ENCODE measurements at regions not wholly inside any gene's neighbourhood (a gene's known extent, or its start where the extent isn't known, plus 50 kb on each side); places are given as distances from the start of the nearest gene placed in this dataset.
"Not testable (repeated sequence)": the region's sequence is repeated elsewhere in the genome, so short reads cannot be mapped to it uniquely, and the experiment has no call there.

DNA sequence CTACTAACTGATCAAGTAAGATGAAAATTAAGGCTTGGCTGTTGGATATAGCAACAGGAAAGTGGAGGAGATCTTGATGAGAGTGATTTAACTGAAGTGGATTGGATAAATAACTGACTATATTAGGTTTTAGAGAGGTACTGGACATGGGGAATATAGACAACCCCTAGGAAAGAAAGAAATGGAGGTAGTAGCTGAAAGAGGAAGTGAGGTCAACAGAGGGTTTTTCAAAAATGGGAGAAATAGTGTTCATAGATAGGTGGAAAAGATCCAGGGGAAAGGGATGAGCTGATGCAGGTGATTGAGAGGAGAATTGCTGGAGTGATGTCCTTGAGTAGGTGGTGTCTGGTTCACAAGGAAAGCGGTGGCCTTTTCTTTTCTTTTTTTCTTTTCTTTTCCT lies 69.9 kb upstream of the PSME4 start:
- H3K4me3 ChIP-seq (ENCODE audit: low read length in 2 of 2): no peak overlapping the region
- ChIA-PET CTCF (ENCODE audit: partially characterized antibody) (interaction anchor here (1.1 kb wide), 1 partner anchor 67 kb away, joined by 3 read pairs; no protein-coding TSS in a partner anchor), POLR2A (ENCODE audit: partially characterized antibody) (no interaction called here)
- H3K4me3 Mint-ChIP-seq: no peak overlapping the region
- H3K36me3 ChIP-seq (ENCODE audit: insufficient read depth, low read length): no peaks in the 10 kb centered on the region
- intact Hi-C loops (cut with micrococcal nuclease): no loop called here
- no peaks in the 10 kb centered on the region for H3K9me3 ChIP-seq (ENCODE audit: control insufficient read depth in 1 of 2, low read length in 2 of 2)
- H3K36me3 Mint-ChIP-seq: peaks cover 0 to 23% of the 10 kb centered on the region in 2 donors
- H3K4me1 Mint-ChIP-seq: peaks cover 0 to 5% (median 0%) of the 10 kb centered on the region in 4 donors
- H3K27me3 Mint-ChIP-seq: no peaks in the 10 kb centered on the region
- H3K27ac Mint-ChIP-seq: no peak overlapping the region
- no peak overlapping the region for H3K27ac ChIP-seq (ENCODE audit: low read depth, low read length)
- no peak for DNase-seq
- peaks cover 0 to 8% (median 4%) of the 10 kb centered on the region in 8 donors for H3K9me3 Mint-ChIP-seq
- H3K4me1 ChIP-seq (ENCODE audit: insufficient read depth, low read length): peaks cover 12% of the 10 kb centered on the region
- no peaks in the 10 kb centered on the region for H3K27me3 ChIP-seq (ENCODE audit: insufficient read depth, low read length)

DNA sequence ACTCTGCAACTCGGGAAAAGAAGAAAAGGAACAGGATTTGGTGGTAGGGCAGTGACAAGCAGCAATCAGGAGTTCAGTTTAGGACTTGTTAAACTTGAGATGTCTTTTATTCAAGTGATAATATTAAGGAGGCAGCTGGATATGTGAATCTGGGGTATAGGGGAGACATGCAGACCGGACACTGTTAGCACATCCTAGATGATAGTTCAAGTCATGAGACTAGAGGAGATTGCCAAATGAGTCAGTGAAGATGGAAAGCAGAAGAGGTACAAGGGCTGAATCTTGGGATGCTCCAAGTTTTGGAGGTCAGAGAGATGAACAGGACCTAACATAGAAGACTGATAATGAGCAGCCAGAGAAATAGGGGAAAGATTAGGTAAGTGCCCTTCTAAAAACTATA lies 69.5 kb upstream of the PSME4 start:
- DNase-seq: no peak
- H3K9me3 ChIP-seq (ENCODE audit: control insufficient read depth in 1 of 2, low read length in 2 of 2): no peaks in the 10 kb centered on the region
- intact Hi-C loops (cut with micrococcal nuclease): no loop called here
- peaks cover 12% of the 10 kb centered on the region for H3K4me1 ChIP-seq (ENCODE audit: insufficient read depth, low read length)
- no peak overlapping the region for H3K27ac ChIP-seq (ENCODE audit: low read depth, low read length)
- H3K36me3 ChIP-seq (ENCODE audit: insufficient read depth, low read length): no peaks in the 10 kb centered on the region
- peaks cover 0 to 5% (median 0%) of the 10 kb centered on the region in 4 donors for H3K4me1 Mint-ChIP-seq
- H3K9me3 Mint-ChIP-seq: peaks cover 0 to 5% (median 3%) of the 10 kb centered on the region in 8 donors
- H3K27me3 ChIP-seq (ENCODE audit: insufficient read depth, low read length): no peaks in the 10 kb centered on the region
- ChIA-PET CTCF (ENCODE audit: partially characterized antibody) (no interaction called here), POLR2A (ENCODE audit: partially characterized antibody) (no interaction called here)
- no peak overlapping the region for H3K4me3 ChIP-seq (ENCODE audit: low read length in 2 of 2)
- H3K27ac Mint-ChIP-seq: no peak overlapping the region
- no peaks in the 10 kb centered on the region for H3K27me3 Mint-ChIP-seq
- H3K4me3 Mint-ChIP-seq: no peak overlapping the region
- H3K36me3 Mint-ChIP-seq: peaks cover 0 to 21% of the 10 kb centered on the region in 2 donors

GRCh38 chr2:54038835-54039234 lies 68.0 kb upstream of the PSME4 start:
- Histone ChIP-seq H3K27ac (ENCODE audit: low read depth, low read length) (no peak overlapping the region), H3K9me3 (ENCODE audit: control insufficient read depth in 1 of 2, low read length in 2 of 2) (no peaks in the 10 kb centered on the region), H3K36me3 (ENCODE audit: insufficient read depth, low read length) (no peaks in the 10 kb centered on the region), H3K27me3 (ENCODE audit: insufficient read depth, low read length) (no peaks in the 10 kb centered on the region), H3K4me3 (ENCODE audit: low read length in 2 of 2) (no peak overlapping the region), H3K4me1 (ENCODE audit: insufficient read depth, low read length) (peaks cover 12% of the 10 kb centered on the region)
- no peak overlapping the region for H3K4me3 Mint-ChIP-seq
- intact Hi-C loops (cut with micrococcal nuclease): no loop called here
- peak overlapping the region in 2 of 7 donors; percentile 49 to 77 for H3K27ac Mint-ChIP-seq
- CTCF ChIA-PET (ENCODE audit: partially characterized antibody): interaction anchor here (0.7 to 1.1 kb wide), 3 partner anchors 9 to 65 kb away, joined by 3 to 5 read pairs (median 3); no protein-coding TSS in a partner anchor
- DNase-seq: no peak
- H3K36me3 Mint-ChIP-seq: peaks cover 0 to 11% of the 10 kb centered on the region in 2 donors
- H3K4me1 Mint-ChIP-seq: peaks cover 0 to 5% (median 0%) of the 10 kb centered on the region in 4 donors
- H3K9me3 Mint-ChIP-seq: no peaks in the 10 kb centered on the region
- POLR2A ChIA-PET (ENCODE audit: partially characterized antibody): no interaction called here
- no peaks in the 10 kb centered on the region for H3K27me3 Mint-ChIP-seq

DNA sequence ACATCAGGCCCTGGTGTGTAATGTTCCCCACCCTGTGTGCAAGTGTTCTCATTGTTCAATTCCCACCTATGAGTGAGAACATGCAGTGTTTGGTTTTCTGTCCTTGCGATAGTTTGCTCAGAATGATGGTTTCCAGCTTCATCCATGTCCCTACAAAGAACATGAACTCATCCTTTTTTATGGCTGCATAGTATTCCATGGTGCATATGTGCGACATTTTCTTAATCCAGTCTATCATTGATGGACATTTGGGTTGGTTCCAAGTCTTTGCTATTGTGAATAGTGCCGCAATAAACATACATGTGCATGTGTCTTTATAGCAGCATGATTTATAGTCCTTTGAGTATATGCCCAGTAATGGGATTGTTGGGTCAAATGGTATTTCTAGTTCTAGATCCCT lies 60.5 kb upstream of the PSME4 start:
- H3K27me3 Mint-ChIP-seq; H3K4me1 ChIP-seq (ENCODE audit: insufficient read depth, low read length); intact Hi-C loops (cut with micrococcal nuclease); H3K36me3 Mint-ChIP-seq; H3K27ac Mint-ChIP-seq; H3K9me3 ChIP-seq (ENCODE audit: control insufficient read depth in 1 of 2, low read length in 2 of 2); H3K27me3 ChIP-seq (ENCODE audit: insufficient read depth, low read length); DNase-seq; POLR2A ChIA-PET (ENCODE audit: partially characterized antibody); H3K4me3 ChIP-seq (ENCODE audit: low read length in 2 of 2); H3K36me3 ChIP-seq (ENCODE audit: insufficient read depth, low read length); H3K4me1 Mint-ChIP-seq; H3K9me3 Mint-ChIP-seq; H3K4me3 Mint-ChIP-seq; H3K27ac ChIP-seq (ENCODE audit: low read depth, low read length); CTCF ChIA-PET (ENCODE audit: partially characterized antibody): not testable (repeated sequence)

DNA sequence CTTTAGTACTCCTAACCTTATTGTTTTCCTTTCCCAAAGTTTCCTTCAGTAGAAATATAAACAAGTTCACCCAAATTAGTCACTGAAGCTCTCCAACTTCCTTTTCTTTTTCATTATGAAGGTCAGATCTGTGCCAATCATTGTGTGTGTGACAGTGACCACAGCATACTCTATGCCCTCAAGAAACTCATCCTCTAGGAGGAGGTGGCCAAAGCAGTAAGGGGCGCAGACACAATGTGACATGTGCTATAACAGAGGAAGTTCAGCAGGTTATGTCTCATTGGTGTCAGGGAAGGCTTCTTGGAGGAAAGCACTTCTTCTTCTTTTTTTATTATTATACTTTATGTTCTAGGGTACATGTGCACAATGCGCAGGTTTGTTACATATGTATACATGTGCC lies 60.0 kb upstream of the PSME4 start:
- Histone ChIP-seq H3K4me3 (ENCODE audit: low read length in 2 of 2) (no peak overlapping the region), H3K9me3 (ENCODE audit: control insufficient read depth in 1 of 2, low read length in 2 of 2) (no peaks in the 10 kb centered on the region), H3K4me1 (ENCODE audit: insufficient read depth, low read length) (no peaks in the 10 kb centered on the region), H3K27me3 (ENCODE audit: insufficient read depth, low read length) (no peaks in the 10 kb centered on the region), H3K27ac (ENCODE audit: low read depth, low read length) (no peak overlapping the region), H3K36me3 (ENCODE audit: insufficient read depth, low read length) (no peaks in the 10 kb centered on the region)
- no peaks in the 10 kb centered on the region for H3K27me3 Mint-ChIP-seq
- H3K36me3 Mint-ChIP-seq: peaks cover 2 to 3% of the 10 kb centered on the region in 2 donors
- H3K4me3 Mint-ChIP-seq: no peak overlapping the region
- no peak overlapping the region for H3K27ac Mint-ChIP-seq
- ChIA-PET POLR2A (ENCODE audit: partially characterized antibody) (no interaction called here), CTCF (ENCODE audit: partially characterized antibody) (no interaction called here)
- intact Hi-C loops (cut with micrococcal nuclease): no loop called here
- H3K4me1 Mint-ChIP-seq: peaks cover 0 to 3% (median 1%) of the 10 kb centered on the region in 4 donors
- no peak for DNase-seq
- H3K9me3 Mint-ChIP-seq: peaks cover 0 to 8% (median 2%) of the 10 kb centered on the region in 8 donors

DNA sequence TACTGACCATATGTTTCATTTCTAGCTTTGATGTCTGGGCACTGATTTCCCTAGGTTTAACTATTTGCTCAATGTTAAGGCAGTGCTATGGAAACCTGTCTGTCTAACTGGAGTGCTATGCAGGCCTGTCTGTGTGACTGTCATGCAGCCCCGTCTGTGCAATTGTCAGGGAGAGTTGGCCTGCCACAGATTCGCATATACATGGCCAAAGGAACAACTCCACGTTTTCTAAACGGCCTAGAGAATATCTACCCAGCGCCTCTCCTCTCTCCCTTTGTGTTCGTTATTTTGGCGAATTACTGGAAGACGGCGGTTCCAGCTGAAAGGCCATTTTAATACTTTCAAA lies 59.6 kb upstream of the PSME4 start:
- Mint-ChIP-seq H3K36me3 (peaks cover 2 to 3% of the 10 kb centered on the region in 2 donors), H3K4me3 (no peak overlapping the region)
- CTCF ChIA-PET (ENCODE audit: partially characterized antibody): interaction anchor here (0.8 kb wide), 1 partner anchor 8 kb away, joined by 5 read pairs; no protein-coding TSS in a partner anchor

DNA sequence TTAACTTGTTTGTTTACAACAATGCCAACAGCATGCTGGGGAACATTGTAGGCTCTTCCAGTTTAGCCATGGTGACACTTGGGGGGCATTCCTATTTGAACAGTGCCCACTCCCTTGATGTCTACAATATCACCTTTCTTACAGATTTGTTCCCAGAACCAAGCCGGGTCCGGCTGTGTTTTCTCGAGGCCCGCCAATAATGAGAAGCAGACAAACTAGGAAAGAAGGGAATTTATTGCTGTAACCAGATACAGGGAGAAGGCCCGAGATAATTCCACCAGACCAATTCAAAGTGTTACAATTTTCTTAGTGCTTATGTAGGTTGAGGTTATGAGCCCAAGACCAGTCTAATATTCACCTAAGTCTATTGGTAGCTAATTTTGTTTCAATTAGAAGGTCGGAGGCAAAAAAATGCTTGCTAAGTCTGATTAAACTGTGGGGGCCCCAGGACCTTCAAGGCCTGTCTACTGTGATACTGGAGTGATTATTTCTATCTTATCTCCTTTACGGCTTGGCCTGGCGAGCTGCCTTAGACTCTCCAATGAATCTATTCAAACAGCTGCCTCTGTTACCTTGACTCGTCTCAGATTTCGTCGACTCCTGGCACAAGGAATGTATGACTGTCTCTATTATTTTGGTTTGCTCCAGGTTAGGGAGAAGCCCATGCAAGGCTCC lies 59.1 kb upstream of the PSME4 start:
- H3K4me3 Mint-ChIP-seq: no peak overlapping the region
- CTCF ChIA-PET (ENCODE audit: partially characterized antibody): interaction anchor here (0.8 kb wide), 1 partner anchor 9 kb away, joined by 5 read pairs; no protein-coding TSS in a partner anchor
- H3K27ac Mint-ChIP-seq: no peak overlapping the region

More for the DNA sequence above, 59.6 kb upstream of the PSME4 start:
- no peaks in the 10 kb centered on the region for H3K36me3 ChIP-seq (ENCODE audit: insufficient read depth, low read length)
- H3K27me3 Mint-ChIP-seq: no peaks in the 10 kb centered on the region
- H3K4me1 ChIP-seq (ENCODE audit: insufficient read depth, low read length): no peaks in the 10 kb centered on the region
- intact Hi-C loops (cut with micrococcal nuclease): no loop called here
- no peak for DNase-seq
- H3K9me3 Mint-ChIP-seq: peaks cover 0 to 8% (median 2%) of the 10 kb centered on the region in 8 donors
- no peaks in the 10 kb centered on the region for H3K9me3 ChIP-seq (ENCODE audit: control insufficient read depth in 1 of 2, low read length in 2 of 2)
- POLR2A ChIA-PET (ENCODE audit: partially characterized antibody): no interaction called here
- no peak overlapping the region for H3K27ac ChIP-seq (ENCODE audit: low read depth, low read length)
- H3K4me1 Mint-ChIP-seq: peaks cover 0 to 3% (median 1%) of the 10 kb centered on the region in 4 donors
- no peaks in the 10 kb centered on the region for H3K27me3 ChIP-seq (ENCODE audit: insufficient read depth, low read length)
- H3K27ac Mint-ChIP-seq: no peak overlapping the region
- no peak overlapping the region for H3K4me3 ChIP-seq (ENCODE audit: low read length in 2 of 2)

More for the DNA sequence above, 59.1 kb upstream of the PSME4 start:
- H3K4me3 ChIP-seq (ENCODE audit: low read length in 2 of 2): no peak overlapping the region
- H3K27me3 Mint-ChIP-seq: no peaks in the 10 kb centered on the region
- H3K4me1 ChIP-seq (ENCODE audit: insufficient read depth, low read length): no peaks in the 10 kb centered on the region
- no peaks in the 10 kb centered on the region for H3K27me3 ChIP-seq (ENCODE audit: insufficient read depth, low read length)
- no peaks in the 10 kb centered on the region for H3K36me3 ChIP-seq (ENCODE audit: insufficient read depth, low read length)
- no peak for DNase-seq
- intact Hi-C loops (cut with micrococcal nuclease): no loop called here
- H3K27ac ChIP-seq (ENCODE audit: low read depth, low read length): no peak overlapping the region
- POLR2A ChIA-PET (ENCODE audit: partially characterized antibody): no interaction called here
- no peaks in the 10 kb centered on the region for H3K9me3 ChIP-seq (ENCODE audit: control insufficient read depth in 1 of 2, low read length in 2 of 2)
- H3K4me1 Mint-ChIP-seq: peaks cover 0 to 3% (median 1%) of the 10 kb centered on the region in 4 donors
- H3K9me3 Mint-ChIP-seq: peaks cover 0 to 8% (median 3%) of the 10 kb centered on the region in 8 donors
- peaks cover 2 to 3% of the 10 kb centered on the region in 2 donors for H3K36me3 Mint-ChIP-seq

Measured in CD4-positive, alpha-beta memory T cell (primary cell).